HG02885 (cell line): ENCODE measurements at regions not wholly inside any gene's neighbourhood (a gene's known extent, or its start where the extent isn't known, plus 50 kb on each side); places are given as distances from the start of the nearest gene placed in this dataset.

Experiments
- ATAC-seq: cut with Tn5 transposase; IDR thresholded peaks from one replicate; pipeline ENCODE4 v1.9.1; 2021; ENCODE audit warnings: mild to moderate bottlenecking; ENCODE audit not compliant: unreplicated experiment, poor library complexity

DNA sequence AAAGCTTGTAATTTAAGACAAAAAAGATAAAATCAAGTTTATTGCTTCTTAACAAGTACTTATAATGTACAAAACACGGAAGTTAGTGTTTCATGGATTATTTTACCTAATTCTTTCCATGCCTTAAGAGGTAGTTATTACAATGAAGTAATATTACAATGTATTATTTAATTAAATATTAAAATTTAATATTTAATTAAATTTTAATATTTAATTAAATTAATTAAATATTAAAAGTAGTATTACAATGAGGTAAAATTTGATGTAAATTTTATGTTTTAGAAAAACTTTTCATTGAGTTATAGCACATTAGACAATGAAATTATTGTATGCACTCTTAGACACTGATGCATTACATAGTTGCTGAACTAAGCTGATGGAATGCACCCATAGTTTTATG, 220.7 kb upstream of the NETO1 start:
- no peak for ATAC-seq

DNA sequence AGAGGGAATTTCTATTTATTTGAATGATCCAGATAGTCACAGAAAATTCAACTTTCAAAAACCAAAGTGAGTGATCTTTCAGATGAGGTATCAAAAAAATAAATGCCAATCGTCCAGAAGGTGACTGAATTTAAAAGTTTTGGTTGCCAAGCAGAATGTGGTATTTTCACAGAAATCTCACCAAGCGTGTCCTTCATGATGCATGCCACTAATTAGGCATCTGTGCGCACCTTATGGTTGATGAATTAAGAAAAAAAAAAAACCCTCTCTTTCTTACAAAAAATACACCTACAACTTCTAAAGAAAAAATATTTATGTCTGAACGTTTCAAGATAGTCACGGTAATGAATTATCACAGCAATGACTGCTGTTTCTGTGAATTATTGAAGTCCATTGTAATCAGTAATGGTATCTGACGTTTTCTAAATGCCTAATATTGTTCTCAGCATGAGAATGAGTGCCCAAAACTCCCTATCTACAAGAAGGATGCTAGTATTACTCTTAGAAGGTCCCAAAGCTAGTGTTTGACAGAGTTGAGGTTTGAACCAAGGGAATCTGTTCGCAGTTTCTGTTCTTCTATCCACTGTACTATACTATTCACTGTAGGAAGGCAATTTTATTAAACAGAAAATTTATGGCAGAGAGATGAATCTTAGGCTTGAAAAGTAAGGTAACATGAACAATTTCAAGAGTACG, 219.6 kb upstream of the NETO1 start:
- ATAC-seq = no peak

DNA sequence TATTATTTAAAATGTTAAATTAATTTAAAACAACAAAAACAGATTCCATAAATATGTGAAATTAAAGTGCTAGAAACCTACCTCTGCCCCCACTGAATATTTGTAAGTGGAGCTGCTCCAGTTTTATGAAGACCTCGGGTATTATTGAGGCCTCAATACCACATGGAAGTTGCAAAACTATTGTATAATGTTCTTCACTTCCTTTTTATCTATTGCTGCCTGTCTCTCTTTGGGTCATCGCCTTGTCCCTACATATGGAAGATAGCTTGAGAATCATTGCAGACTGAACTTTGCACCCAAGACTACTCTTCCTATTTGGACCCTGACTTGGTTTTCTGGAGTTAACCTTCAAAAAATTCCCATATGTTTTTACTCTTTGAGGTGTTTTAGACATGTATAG, 212.1 kb upstream of the NETO1 start:
- no peak for ATAC-seq

- ATAC-seq = no peak
These were observed 193.0 kb upstream of the NETO1 start for GRCh38 chr18:73060666-73061288.

- no peak for ATAC-seq
These were observed 191.5 kb upstream of the NETO1 start for GRCh38 chr18:73059280-73059679.

GRCh38 chr18:73047688-73048087, 179.9 kb upstream of the NETO1 start:
- no peak for ATAC-seq

- no peak for ATAC-seq
These were observed 177.2 kb upstream of the NETO1 start for GRCh38 chr18:73045037-73045436.

- ATAC-seq = no peak
These were observed 175.8 kb upstream of the NETO1 start for GRCh38 chr18:73043611-73044010.

GRCh38 chr18:73043211-73043610, 175.4 kb upstream of the NETO1 start:
- ATAC-seq = no peak

DNA sequence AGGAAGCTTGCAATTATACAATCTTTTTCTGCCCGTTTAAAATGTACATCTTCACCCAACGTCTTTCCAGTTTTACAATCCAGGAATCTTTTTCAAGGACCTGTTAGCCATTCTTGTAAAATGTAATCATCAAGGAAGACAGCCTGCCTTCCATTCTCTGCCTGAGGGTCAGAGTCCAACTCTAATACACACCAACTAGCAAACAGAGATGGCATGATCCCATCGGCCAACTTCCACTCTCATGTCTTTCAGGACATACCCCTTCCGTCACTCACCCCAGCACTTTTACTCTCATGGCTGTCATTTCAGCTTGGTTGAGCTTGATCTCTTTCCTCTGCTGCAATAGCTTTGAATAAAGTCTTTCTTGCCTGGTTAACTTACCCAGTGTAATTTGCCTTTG, 172.5 kb upstream of the NETO1 start:
- ATAC-seq = no peak

GRCh38 chr18:73038336-73038735, 170.5 kb upstream of the NETO1 start:
- ATAC-seq = no peak

GRCh38 chr18:73023975-73024374, 156.2 kb upstream of the NETO1 start:
- no peak for ATAC-seq

- no peak for ATAC-seq
These were observed 141.9 kb upstream of the NETO1 start for GRCh38 chr18:73009691-73010090.

GRCh38 chr18:73007915-73008308, 140.1 kb upstream of the NETO1 start:
- no peak for ATAC-seq

- no peak for ATAC-seq
These were observed 139.6 kb upstream of the NETO1 start for GRCh38 chr18:73007195-73007914.

DNA sequence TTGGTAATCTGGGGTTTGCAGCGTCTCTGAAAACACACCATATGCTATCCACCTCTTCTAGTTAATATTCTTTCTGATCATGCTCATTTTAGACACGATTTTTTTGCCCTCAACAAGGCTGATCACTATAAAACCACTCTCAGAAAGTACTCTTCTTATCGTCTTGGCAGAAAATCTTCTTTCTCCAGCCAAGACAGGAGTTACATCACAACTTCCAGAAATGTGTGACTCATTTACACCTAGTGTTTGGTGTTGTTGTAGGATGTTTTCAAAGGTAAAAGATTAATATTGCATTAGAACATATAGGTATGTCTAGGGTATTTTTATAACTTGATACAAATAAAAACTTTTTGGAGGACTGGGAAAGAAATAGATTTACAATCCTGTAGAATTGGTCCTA, 138.5 kb upstream of the NETO1 start:
- no peak for ATAC-seq

DNA sequence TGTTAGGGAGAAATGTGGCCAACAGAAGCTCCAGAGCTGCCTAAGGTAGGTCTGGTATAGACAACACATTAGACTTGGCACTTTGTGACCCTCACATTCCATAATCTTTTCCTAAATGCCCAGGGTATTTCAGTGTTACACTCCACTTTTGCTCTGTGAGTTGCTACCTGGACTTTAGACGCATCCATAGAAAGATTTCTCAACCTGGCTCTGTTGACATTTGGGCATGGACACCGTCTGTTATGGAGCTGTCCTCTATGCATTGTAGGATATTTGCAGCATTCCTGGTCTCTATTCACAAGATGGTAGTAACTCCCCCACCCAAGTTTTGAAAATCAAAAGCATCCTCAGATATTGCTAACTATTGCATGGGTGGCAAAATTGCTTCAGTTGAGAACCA, 136.5 kb upstream of the NETO1 start:
- ATAC-seq = no peak

DNA sequence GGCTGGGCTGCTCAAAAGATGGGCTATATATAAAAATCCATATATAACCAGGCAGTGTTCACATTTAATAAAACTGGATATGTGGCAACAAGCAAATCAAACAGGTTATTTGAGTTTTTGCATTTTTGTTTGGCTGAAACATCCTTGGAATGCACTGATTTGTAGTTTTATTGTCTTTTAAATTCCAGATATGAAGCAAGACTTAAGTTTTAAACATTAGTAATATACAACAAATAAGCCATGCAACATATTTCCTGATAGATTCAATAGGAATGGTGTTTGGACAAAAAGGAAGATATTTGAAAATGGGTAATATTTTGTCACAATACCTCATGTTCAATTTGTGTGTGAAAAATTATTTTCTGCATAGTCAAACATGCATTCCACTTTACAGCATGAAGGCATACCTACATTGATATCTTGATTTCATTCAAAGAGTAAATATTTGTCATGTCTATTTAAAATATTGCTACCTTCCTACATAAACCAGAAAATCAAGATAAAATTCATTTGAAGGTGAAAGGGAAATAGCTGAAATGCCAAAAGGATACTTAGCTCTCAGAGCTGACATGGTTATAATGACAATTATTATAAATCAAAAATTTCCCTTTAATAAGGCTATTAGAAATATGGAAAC, 132.3 kb upstream of the NETO1 start:
- ATAC-seq = no peak

GRCh38 chr18:72995558-72995957, 127.8 kb upstream of the NETO1 start:
- ATAC-seq = no peak

- ATAC-seq = no peak
These were observed 125.5 kb upstream of the NETO1 start for GRCh38 chr18:72993250-72993649.

- no peak for ATAC-seq
These were observed 123.6 kb upstream of the NETO1 start for GRCh38 chr18:72991379-72991778.
